NCI-H187 treated with DMSO at 0.1 percent for 48 hours (cell line): ENCODE measurements at regions not wholly inside any gene's neighbourhood (a gene's known extent, or its start where the extent isn't known, plus 50 kb on each side); places are given as distances from the start of the nearest gene placed in this dataset.

Experiments
- DNase-seq: peaks from one replicate; lab custom pipeline; 2025; lab: John Stamatoyannopoulos, UW

GRCh38 chr11:113634940-113635575 is 71.0 kb downstream of the TMPRSS5 start:
- DNase-seq, result no peak

- DNase-seq, result no peak
Observed at GRCh38 chr11:113632981-113633380, 73.1 kb downstream of the TMPRSS5 start.

GRCh38 chr11:113629562-113629961 is 76.5 kb downstream of the TMPRSS5 start:
- no peak for DNase-seq

DNA sequence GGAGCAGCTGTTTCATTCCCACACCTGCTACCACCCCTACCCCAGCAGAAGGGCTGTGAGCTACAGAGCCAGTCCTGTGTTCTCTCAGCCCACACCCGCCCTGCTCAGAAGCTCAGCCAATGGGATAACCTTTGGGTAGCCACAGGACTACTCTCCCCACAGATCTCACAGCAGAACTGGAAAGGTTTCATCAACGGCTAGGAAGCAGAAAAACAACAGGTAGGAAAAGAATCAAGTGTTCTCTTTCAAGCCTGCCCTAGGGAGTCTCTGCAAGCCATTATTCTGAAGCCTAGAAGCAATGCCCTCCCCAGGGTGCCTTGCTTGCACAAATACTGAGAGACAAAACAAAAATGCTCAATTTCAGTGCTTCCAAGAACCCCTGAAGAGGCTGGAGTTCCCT is 77.2 kb downstream of the TMPRSS5 start:
- DNase-seq, result peak; percentile 36

DNA sequence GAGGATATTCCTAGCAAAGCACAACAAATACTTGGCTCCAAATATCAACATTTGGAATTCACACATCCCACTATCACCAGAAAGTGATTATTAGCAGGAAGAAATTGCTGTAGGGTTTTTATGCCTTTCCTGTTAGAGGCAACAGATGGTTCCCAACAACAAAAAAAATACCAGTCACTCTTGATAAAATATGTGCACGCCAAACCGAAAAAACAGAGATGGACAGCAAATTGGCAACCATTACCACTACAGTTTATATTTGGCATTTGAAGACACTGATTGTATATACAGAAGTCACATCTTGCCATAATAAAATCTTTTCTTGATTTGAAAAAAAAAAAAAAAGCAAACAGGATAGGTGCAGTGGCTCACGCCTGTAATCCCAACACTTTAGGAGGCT is 78.2 kb downstream of the TMPRSS5 start:
- DNase-seq, result no peak

DNA sequence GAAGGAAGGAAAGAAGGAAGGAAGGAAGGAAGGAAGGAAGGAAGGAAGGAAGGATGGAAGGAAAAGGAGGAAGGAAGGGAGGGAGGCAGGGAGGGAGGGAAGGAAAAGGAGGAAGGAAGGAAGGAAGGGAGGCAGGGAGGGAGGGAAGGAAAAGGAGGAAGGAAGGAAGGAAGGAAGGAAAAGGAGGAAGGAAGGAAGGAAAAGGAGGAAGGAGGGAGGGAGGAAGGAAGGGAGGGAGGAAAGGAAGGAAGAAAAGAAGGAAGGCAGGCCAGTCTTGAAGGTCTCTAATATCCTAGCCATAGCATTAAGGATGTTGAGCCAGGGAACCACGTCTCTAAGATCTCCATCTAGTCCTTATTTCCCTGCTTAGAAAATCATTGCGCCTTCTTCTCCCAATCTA is 78.8 kb downstream of the TMPRSS5 start:
- DNase-seq, result no peak

DNA sequence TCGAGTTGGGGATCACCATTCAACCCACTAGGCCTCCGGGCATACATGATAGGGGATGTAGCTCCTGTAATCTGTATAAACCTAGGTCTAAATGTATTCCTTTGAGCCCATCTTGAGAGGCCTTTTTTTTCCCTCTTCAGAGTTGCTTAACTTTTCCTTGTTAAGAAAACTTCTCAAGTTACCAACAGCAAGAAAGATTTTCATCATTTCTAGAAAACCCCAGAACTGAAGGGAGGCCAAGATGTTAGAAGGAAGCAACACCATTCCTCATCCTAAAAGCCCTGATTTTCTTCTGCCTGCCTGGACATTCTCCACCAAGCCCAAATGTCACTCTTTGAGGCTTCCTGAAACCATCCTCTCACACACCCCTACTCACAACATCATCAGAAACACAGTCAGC is 79.4 kb downstream of the TMPRSS5 start:
- no peak for DNase-seq

DNA sequence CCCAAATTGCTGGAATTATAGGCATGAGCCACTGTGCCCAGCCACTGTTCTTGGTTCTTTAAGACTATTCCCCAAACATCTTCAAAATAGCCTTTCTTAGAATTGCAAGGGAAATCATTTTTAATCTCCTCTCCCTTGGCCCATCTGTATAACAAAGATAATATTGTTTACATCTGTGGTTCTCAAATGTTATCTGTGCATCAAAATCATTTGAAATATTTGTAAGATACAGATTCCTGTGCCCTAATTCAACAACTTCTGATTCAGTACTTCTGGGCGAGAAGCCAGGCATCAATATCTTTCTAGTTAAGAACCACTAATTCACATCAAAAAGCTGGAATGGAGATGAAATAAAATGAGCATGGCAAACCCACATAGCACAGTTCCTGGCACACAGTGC is 83.0 kb downstream of the TMPRSS5 start:
- no peak for DNase-seq

DNA sequence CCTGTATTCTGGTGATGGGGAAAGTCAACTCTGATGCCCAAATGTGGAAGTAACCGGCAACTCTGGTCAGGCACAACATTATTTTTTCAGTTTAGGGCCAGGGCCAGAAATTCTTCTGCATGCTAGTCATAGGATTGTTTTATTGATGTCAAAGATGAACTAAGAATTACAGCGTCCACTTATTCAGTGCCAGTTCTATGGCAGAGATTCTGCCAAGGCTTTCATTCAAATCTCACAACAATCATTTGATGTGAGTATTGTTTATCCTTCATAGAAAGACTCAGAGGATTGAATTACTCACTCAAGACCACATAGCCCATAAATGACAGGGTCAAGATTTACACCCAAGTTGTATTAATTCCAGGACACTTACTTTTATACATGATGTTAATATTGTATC is 87.7 kb downstream of the TMPRSS5 start:
- no peak for DNase-seq

- no peak for DNase-seq
Observed at GRCh38 chr11:113615773-113616172, 90.3 kb downstream of the TMPRSS5 start.

DNA sequence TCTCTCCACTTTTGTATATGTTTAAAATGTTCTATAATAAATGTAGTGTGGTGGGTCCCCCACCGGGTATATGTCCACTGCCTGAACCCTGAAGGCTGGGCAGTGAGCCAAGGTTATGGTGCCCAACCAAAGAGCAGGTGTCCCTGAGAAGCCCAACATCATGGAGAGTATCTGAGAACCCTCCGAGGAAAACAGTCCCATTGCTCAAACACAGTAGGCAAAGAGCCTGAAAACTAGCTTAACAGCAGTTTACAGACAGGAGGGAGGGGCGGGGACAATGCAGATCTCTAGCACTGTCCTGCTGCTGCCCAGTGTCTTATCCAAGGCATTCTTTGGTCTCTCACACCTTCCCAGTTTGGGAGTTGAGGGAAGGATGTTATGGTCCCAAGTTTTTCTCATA is 91.0 kb downstream of the TMPRSS5 start:
- DNase-seq, result no peak

GRCh38 chr11:113614097-113614496 is 92.0 kb downstream of the TMPRSS5 start:
- DNase-seq, result no peak

DNA sequence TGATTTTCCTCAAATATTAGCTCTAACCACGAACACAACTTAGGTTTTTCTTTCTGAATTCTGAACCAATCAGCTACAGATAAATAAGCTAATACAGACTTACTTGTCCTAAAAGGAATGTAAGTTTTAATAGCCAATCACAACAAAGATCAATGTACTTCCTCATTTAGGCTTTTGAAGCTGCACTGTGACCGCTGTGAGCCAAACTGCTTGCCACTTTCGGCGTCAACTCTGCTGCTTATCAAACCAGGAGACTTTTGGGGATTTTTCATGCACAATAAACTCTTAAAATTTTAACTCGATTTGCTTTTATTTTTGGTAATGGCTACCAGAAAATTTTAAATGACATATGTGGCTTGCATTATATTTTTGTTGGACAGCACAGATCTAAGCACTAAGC is 92.5 kb downstream of the TMPRSS5 start:
- DNase-seq, result no peak

DNA sequence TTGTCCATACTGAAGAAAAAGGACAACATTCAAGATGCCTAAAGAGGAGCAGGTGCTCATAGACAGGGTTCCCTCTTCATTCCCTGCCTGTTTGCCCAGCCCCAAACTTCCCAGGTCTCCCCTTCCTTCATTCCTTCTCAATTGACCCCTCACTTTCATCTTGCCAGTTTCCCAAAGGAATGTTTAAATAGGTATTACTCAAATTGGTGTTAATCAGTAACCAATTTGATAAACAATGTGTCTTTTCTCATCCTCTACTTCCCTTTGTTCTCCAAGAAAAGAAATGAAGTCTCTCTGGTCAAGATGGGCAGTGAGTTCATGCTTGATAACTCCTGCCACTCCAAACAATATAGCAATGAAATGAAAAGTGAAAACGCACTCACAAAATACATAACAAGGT is 101.9 kb downstream of the TMPRSS5 start:
- no peak for DNase-seq

GRCh38 chr11:113603277-113604059 is 102.6 kb downstream of the TMPRSS5 start:
- DNase-seq, result no peak

DNA sequence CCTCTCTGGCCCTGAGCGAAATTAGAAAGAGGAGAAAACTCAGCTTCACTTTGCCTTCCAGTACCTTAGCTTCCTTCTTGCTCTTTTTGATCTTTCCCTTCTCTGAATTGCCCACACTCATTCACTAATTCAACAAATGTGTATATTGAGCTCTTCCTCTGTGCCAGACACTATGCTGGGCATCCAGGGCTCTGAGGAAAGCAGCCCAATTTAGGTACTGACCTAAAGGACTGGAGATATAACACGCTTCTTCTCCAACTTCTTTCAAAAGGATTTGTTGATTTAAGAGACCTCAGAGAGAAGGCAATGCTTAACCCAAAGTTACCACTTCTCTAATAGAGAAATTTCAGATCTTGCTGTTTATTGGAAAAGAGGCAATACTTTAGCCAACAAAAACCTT is 103.6 kb downstream of the TMPRSS5 start:
- no peak for DNase-seq

- no peak for DNase-seq
Observed at GRCh38 chr11:113596658-113597057, 109.5 kb downstream of the TMPRSS5 start.

- DNase-seq, result no peak
Observed at GRCh38 chr11:113595810-113596594, 110.1 kb downstream of the TMPRSS5 start.

GRCh38 chr11:113593698-113594308 is 112.3 kb downstream of the TMPRSS5 start:
- no peak for DNase-seq

- no peak for DNase-seq
Observed at GRCh38 chr11:113591117-113591516, 115.0 kb downstream of the TMPRSS5 start.

DNA sequence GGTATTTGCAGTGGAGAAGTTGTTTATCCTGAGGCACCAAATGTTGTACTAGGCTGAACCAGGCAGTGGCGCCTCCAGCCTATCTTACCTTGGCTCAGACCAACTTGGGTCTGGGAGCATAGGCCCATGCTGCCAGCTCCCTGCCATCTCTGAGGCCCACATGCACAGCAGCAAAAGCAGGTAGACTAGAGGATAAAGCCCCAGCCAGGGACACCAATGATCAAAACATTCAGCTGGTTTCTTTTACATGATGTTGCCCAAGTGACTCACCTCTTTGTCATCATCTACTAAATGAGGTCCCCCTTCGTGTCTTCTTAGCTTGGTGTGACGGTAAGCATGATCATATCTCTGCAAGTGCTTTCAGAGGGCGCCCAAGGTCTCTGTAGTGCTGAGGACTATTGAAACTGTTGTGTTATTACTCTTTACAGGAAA is 112.1 kb upstream of the DRD2 start:
- DNase-seq, result no peak

GRCh38 chr11:113584371-113584770 is 109.2 kb upstream of the DRD2 start:
- no peak for DNase-seq

DNA sequence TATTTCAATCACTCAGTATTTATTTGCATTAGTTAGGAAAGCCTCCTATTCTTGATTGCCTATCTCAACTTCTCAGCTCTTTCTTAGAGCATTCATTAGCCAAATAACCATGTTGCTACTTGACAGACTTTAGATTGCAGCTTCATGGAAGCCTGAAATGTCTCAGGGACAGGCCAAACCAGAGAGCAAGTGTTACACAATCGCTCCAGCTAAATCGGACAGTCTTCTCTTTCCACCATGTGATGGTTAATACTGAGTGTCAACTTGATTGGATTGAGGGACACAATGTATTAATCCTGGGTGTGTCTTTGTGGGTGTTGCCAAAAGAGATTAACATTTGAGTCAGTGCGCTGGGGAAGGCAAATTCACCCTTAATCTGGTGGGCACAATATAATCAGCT is 106.5 kb upstream of the DRD2 start:
- DNase-seq, result no peak
